Stimulated activated CD8-positive, alpha-beta memory T cell treated with anti-CD3 and anti-CD28 coated beads, Interleukin-12 subunit alpha, Interleukin-12 subunit beta, amount 100 ng/mL, for 1 hour (primary cell): ENCODE measurements at regions not wholly inside any gene's neighbourhood (a gene's known extent, or its start where the extent isn't known, plus 50 kb on each side); places are given as distances from the start of the nearest gene placed in this dataset.

Source experiments
- DNase-seq: peaks from one replicate; pipeline ENCODE4 v3.0.0-alpha.2; 2020; ENCODE audit warnings: low read depth

- DNase-seq, result no peak
These were observed 85.0 kb downstream of the NUF2 start for GRCh38 chr1:163406772-163407171.

- DNase-seq, result no peak
These were observed 86.5 kb downstream of the NUF2 start for GRCh38 chr1:163408262-163408661.

- peak; percentile 10 for DNase-seq
These were observed 88.6 kb downstream of the NUF2 start for GRCh38 chr1:163410073-163410999.

GRCh38 chr1:163412221-163412620 is 90.5 kb downstream of the NUF2 start:
- DNase-seq, result no peak

GRCh38 chr1:163414778-163415177 is 93.0 kb downstream of the NUF2 start:
- no peak for DNase-seq

- no peak for DNase-seq
These were observed 99.9 kb downstream of the NUF2 start for GRCh38 chr1:163421701-163422100.

- no peak for DNase-seq
These were observed 101.1 kb downstream of the NUF2 start for GRCh38 chr1:163422738-163423404.

GRCh38 chr1:163426505-163427251 is 104.9 kb downstream of the NUF2 start:
- no peak for DNase-seq

GRCh38 chr1:163427279-163427678 is 105.5 kb downstream of the NUF2 start:
- DNase-seq, result no peak

GRCh38 chr1:163436140-163436812 is 114.5 kb downstream of the NUF2 start:
- no peak for DNase-seq

- no peak for DNase-seq
These were observed 117.7 kb downstream of the NUF2 start for GRCh38 chr1:163439471-163439870.

GRCh38 chr1:163440090-163440489 is 118.3 kb downstream of the NUF2 start:
- DNase-seq, result no peak

- DNase-seq, result no peak
These were observed 120.6 kb downstream of the NUF2 start for GRCh38 chr1:163442231-163442879.

- DNase-seq, result no peak
These were observed 121.1 kb downstream of the NUF2 start for GRCh38 chr1:163442895-163443294.

- DNase-seq, result no peak
These were observed 122.1 kb downstream of the NUF2 start for GRCh38 chr1:163443863-163444262.

- no peak for DNase-seq
These were observed 122.9 kb downstream of the NUF2 start for GRCh38 chr1:163444665-163445064.

GRCh38 chr1:163450986-163451385 is 129.2 kb downstream of the NUF2 start:
- DNase-seq, result no peak

GRCh38 chr1:163459539-163459938 is 137.8 kb downstream of the NUF2 start:
- DNase-seq, result no peak

GRCh38 chr1:163467289-163467688 is 145.5 kb downstream of the NUF2 start:
- no peak for DNase-seq

GRCh38 chr1:163471779-163472650 is 150.3 kb downstream of the NUF2 start:
- DNase-seq, result no peak
